HG02759 (cell line): ENCODE measurements at regions not wholly inside any gene's neighbourhood (a gene's known extent, or its start where the extent isn't known, plus 50 kb on each side); places are given as distances from the start of the nearest gene placed in this dataset.
A peak's percentile ranks its signal among the peaks of the same experiment; 100 is the strongest.

Experiments
- ATAC-seq: cut with Tn5 transposase; IDR thresholded peaks from one replicate; pipeline ENCODE4 v1.9.1; 2021; ENCODE audit warnings: mild to moderate bottlenecking, moderate library complexity; ENCODE audit not compliant: unreplicated experiment

GRCh38 chr3:180828723-180829408 is 83.6 kb upstream of the FXR1 start:
- no peak for ATAC-seq

GRCh38 chr3:180829409-180830405 is 82.8 kb upstream of the FXR1 start:
- no peak for ATAC-seq

- ATAC-seq = no peak
Measured at GRCh38 chr3:180835501-180835900, 77.0 kb upstream of the FXR1 start.

- no peak for ATAC-seq
Measured at GRCh38 chr3:180836766-180837165, 75.7 kb upstream of the FXR1 start.

GRCh38 chr3:180854887-180855286 is 57.6 kb upstream of the FXR1 start:
- ATAC-seq = no peak

- ATAC-seq = peak; percentile 39
Measured at GRCh38 chr3:180855364-180855763, 57.1 kb upstream of the FXR1 start.

GRCh38 chr3:180855956-180856355 is 56.5 kb upstream of the FXR1 start:
- no peak for ATAC-seq

GRCh38 chr3:180860180-180860858 is 52.2 kb upstream of the FXR1 start:
- ATAC-seq = no peak
